ENCODE measurements at regions not wholly inside any gene's neighbourhood (a gene's known extent, or its start where the extent isn't known, plus 50 kb on each side); places are given as distances from the start of the nearest gene placed in this dataset.
A peak's percentile ranks its signal among the peaks of the same experiment; 100 is the strongest.

DNA sequence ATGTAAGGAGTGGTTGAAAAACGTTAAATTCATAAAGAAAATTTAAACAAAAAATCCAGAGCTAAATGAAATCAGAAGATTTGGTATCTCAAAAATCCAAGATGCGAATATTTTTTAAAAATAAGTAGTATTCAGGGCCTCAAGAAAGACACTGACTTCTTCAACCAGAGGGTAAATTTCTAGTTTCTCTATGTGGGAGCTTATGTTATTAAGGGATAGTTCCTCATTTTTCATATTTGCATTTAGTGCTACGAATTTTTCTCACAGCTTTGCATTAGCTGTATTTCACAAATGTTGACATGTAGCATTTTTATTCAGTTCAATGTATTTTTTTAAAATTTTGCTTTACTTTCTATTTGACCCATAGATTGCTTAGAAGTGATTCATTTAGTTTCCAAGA, 454.7 kb downstream of the CBLN2 start:
- H3K4me3 ChIP-seq (ENCODE audit: low read depth, low read length), result no peak overlapping the region
- no peak for DNase-seq (ENCODE audit: low read depth)
- TF ChIP-seq CTCF (conservative IDR thresholded peaks at IDR 0.05; ENCODE audit: low read depth, low read length), result no peak

GRCh38 chr18:72086421-72086820, 457.7 kb downstream of the CBLN2 start:
- peak; percentile 49 for TF ChIP-seq CTCF (conservative IDR thresholded peaks at IDR 0.05; ENCODE audit: low read depth, low read length)
- DNase-seq (ENCODE audit: low read depth), result peak; percentile 56
- no peak overlapping the region for H3K4me3 ChIP-seq (ENCODE audit: low read depth, low read length)

GRCh38 chr18:72075040-72075439, 469.1 kb downstream of the CBLN2 start:
- H3K4me3 ChIP-seq (ENCODE audit: low read depth, low read length), result no peak overlapping the region
- no peak for DNase-seq (ENCODE audit: low read depth)
- no peak for TF ChIP-seq CTCF (conservative IDR thresholded peaks at IDR 0.05; ENCODE audit: low read depth, low read length)

DNA sequence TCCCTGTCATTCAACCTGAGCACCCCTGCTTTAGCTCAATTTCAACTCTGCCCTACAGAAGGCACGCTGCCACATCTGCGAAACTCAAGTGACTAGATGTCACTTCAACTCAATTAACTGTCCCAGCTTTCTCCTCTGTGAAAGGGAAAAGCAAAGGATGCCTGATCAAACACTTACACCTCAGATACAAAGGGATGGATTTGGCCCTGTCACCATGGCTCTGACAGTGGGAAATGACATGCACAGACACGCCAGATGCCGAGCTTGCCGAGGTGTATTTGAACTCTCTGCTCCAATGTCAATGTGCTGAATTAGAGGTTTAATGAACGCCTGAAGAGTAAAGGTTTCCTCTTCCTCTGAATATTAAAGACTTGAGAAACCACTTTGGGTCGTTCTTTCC, 481.1 kb downstream of the CBLN2 start:
- DNase-seq (ENCODE audit: low read depth), result no peak
- no peak overlapping the region for H3K4me3 ChIP-seq (ENCODE audit: low read depth, low read length)
- no peak for TF ChIP-seq CTCF (conservative IDR thresholded peaks at IDR 0.05; ENCODE audit: low read depth, low read length)

- H3K4me3 ChIP-seq (ENCODE audit: low read depth, low read length), result no peak overlapping the region
- no peak for TF ChIP-seq CTCF (conservative IDR thresholded peaks at IDR 0.05; ENCODE audit: low read depth, low read length)
- no peak for DNase-seq (ENCODE audit: low read depth)
These were observed 485.3 kb downstream of the CBLN2 start for GRCh38 chr18:72058851-72059250.

GRCh38 chr18:72056171-72056570, 488.0 kb downstream of the CBLN2 start:
- TF ChIP-seq CTCF (conservative IDR thresholded peaks at IDR 0.05; ENCODE audit: low read depth, low read length), result no peak
- H3K4me3 ChIP-seq (ENCODE audit: low read depth, low read length), result no peak overlapping the region
- DNase-seq (ENCODE audit: low read depth), result no peak

GRCh38 chr18:72041313-72042032, 502.7 kb downstream of the CBLN2 start:
- peak; percentile 30 for TF ChIP-seq CTCF (conservative IDR thresholded peaks at IDR 0.05; ENCODE audit: low read depth, low read length)
- DNase-seq (ENCODE audit: low read depth), result peak; percentile 2
- H3K4me3 ChIP-seq (ENCODE audit: low read depth, low read length), result no peak overlapping the region

All from choroid plexus epithelial cell (primary cell).